IMR-90 (cell line): ENCODE measurements at regions not wholly inside any gene's neighbourhood (a gene's known extent, or its start where the extent isn't known, plus 50 kb on each side); places are given as distances from the start of the nearest gene placed in this dataset.

Experiments
- ATAC-seq: fragments of 200-7000 bp; cut with Tn5 transposase; 2 replicates; pipeline ENCODE4 v1.9.1; 2020; ENCODE audit warnings: low read depth, mild to moderate bottlenecking, moderate library complexity
- BruUV-seq: library from RNA; stranded (reverse); fragments of 400-500 nt; replicated peaks from 2 replicates; lab custom pipeline; 2021; lab: Mats Ljungman, UMichigan
- CTCF ChIA-PET: fragments of 300-600 bp; formaldehyde crosslinking; extraction: SDS; loops from one replicate; lab custom pipeline; 2021; ENCODE audit warnings: antibody characterized with exemption; lab: Yijun Ruan, JAX
- POLR2A ChIA-PET: fragments of 300-600 bp; sonication (Branson Sonifier 250); formaldehyde crosslinking; loops from one replicate; lab custom pipeline; 2022; ENCODE audit warnings: antibody characterized with exemption; ENCODE audit not compliant: unreplicated experiment; lab: Charles Lee
- DNase-seq: peaks from one replicate; pipeline ENCODE4 v3.0.0; 2013
- H2AFZ ChIP-seq: replicated peaks from 2 replicates; pipeline ENCODE3; 2013; ENCODE audit warnings: low read length, mild to moderate bottlenecking; ENCODE audit not compliant: poor library complexity
- H2AK5ac ChIP-seq: 2 replicates; pipeline ENCODE4 v1.6.1; 2013; ENCODE audit warnings: low read depth, low read length, inconsistent platforms
- H2AK9ac ChIP-seq: replicated peaks from 2 replicates; pipeline ENCODE3; 2013; ENCODE audit warnings: mild to moderate bottlenecking, low read depth, low read length, moderate library complexity; ENCODE audit not compliant: poor library complexity
- H2BK120ac ChIP-seq: 2 replicates; pipeline ENCODE4 v1.6.1; 2013; ENCODE audit warnings: low read depth, low read length, inconsistent platforms
- H2BK15ac ChIP-seq: 3 replicates; pipeline ENCODE4 v1.6.1; 2013; ENCODE audit warnings: low read depth, low read length, inconsistent platforms
- H2BK20ac ChIP-seq: 2 replicates; pipeline ENCODE4 v1.6.1; 2013; ENCODE audit warnings: low read depth, mild to moderate bottlenecking, inconsistent platforms, low read length, moderate library complexity
- H2BK5ac ChIP-seq: 2 replicates; pipeline ENCODE4 v1.6.1; 2013; ENCODE audit warnings: mild to moderate bottlenecking, low read depth, low read length, inconsistent platforms; ENCODE audit not compliant: poor library complexity, severe bottlenecking
- H3K14ac ChIP-seq: replicated peaks from 2 replicates; pipeline ENCODE4 v1.6.1; 2013; ENCODE audit warnings: low read depth, low read length, inconsistent platforms
- H3K18ac ChIP-seq: 2 replicates; pipeline ENCODE4 v1.6.1; 2013; ENCODE audit warnings: low read depth, low read length, control low read depth
- H3K23ac ChIP-seq: 2 replicates; pipeline ENCODE4 v1.6.1; 2013; ENCODE audit warnings: low read depth, low read length, inconsistent platforms
- H3K27ac ChIP-seq: 2 replicates; pipeline ENCODE4 v1.5.1; 2013; ENCODE audit warnings: mild to moderate bottlenecking, control low read depth, low read length; ENCODE audit not compliant: insufficient read depth
- H3K27me3 ChIP-seq: 2 replicates; pipeline ENCODE4 v1.6.1; 2013; ENCODE audit warnings: low read length; ENCODE audit not compliant: control insufficient read depth, insufficient read depth
- H3K36me3 ChIP-seq: 2 replicates; pipeline ENCODE4 v1.6.1; 2013; ENCODE audit warnings: low read length, mixed read lengths; ENCODE audit not compliant: control insufficient read depth, insufficient read depth
- H3K4ac ChIP-seq: 2 replicates; pipeline ENCODE4 v1.6.1; 2013; ENCODE audit warnings: low read depth, low read length, inconsistent platforms
- H3K4me1 ChIP-seq: 2 replicates; pipeline ENCODE4 v1.6.1; 2013; ENCODE audit warnings: low read length, mixed read lengths; ENCODE audit not compliant: control insufficient read depth, insufficient read depth
- H3K4me2 ChIP-seq: 2 replicates; pipeline ENCODE4 v1.6.1; 2013; ENCODE audit warnings: low read depth, mild to moderate bottlenecking, control low read depth, low read length, moderate library complexity
- H3K4me3 ChIP-seq: 2 replicates; pipeline ENCODE4 v1.5.1; 2013; ENCODE audit warnings: low read depth, mild to moderate bottlenecking, control low read depth, low read length, moderate library complexity; ENCODE audit not compliant: insufficient read depth
- H3K56ac ChIP-seq: 2 replicates; pipeline ENCODE4 v1.6.1; 2013; ENCODE audit warnings: low read length, inconsistent platforms; ENCODE audit not compliant: insufficient read depth; ENCODE audit errors: extremely low read depth
- H3K79me1 ChIP-seq, 2 experiments: 2 replicates each; pipeline ENCODE4 v1.6.1; 2013; ENCODE audit warnings: low read length in 2 of 2, inconsistent platforms in 1 of 2, low read depth in 1 of 2
- H3K9ac ChIP-seq: 2 replicates; pipeline ENCODE4 v1.6.1; 2013; ENCODE audit warnings: low read depth, low read length, control low read depth
- H3K9me1 ChIP-seq: 2 replicates; pipeline ENCODE4 v1.6.1; 2013; ENCODE audit warnings: low read length, inconsistent platforms; ENCODE audit not compliant: insufficient read depth
- H3K9me3 ChIP-seq: 2 replicates; pipeline ENCODE4 v1.6.1; 2013; ENCODE audit warnings: low read length; ENCODE audit not compliant: control insufficient read depth, insufficient read depth
- H4K20me1 ChIP-seq: 2 replicates; pipeline ENCODE4 v1.6.1; 2013; ENCODE audit warnings: low read length, inconsistent platforms; ENCODE audit not compliant: insufficient read depth
- H4K5ac ChIP-seq: 2 replicates; pipeline ENCODE4 v1.6.1; 2013; ENCODE audit warnings: mild to moderate bottlenecking, low read depth, low read length, control low read depth
- H4K8ac ChIP-seq, 2 experiments: 2 replicates each; pipeline ENCODE4 v1.6.1; 2013; ENCODE audit warnings: low read depth in 2 of 2, low read length in 2 of 2, control low read depth in 1 of 2, inconsistent platforms in 1 of 2
- H4K91ac ChIP-seq: 2 replicates; pipeline ENCODE4 v1.6.1; 2013; ENCODE audit warnings: low read depth, low read length, inconsistent platforms; ENCODE audit not compliant: insufficient read depth
- BHLHE40 ChIP-seq: fragments of 150-350 bp; IDR thresholded peaks from 2 replicates; pipeline ENCODE4 v1.6.1; 2016; ENCODE audit warnings: mild to moderate bottlenecking, low read depth, low read length
- WGBS, 2 experiments: methylation state at CpG; one replicate each; pipeline versions ENCODE4 v1.1.5 to v1.1.7; 2013; ENCODE audit warnings: missing lambda C conversion rate in 2 of 2; ENCODE audit not compliant: insufficient read length in 1 of 2; ENCODE audit errors: extremely low coverage in 2 of 2; 5-methylcytosine and 5-hydroxymethylcytosine counted together
- dilution Hi-C: fragments of 300-500 bp; cut with HindIII; formaldehyde crosslinking; loops from one replicate; pipeline ENCODE4 v1.14.3; 2018; ENCODE audit warnings: low sequenced_read_pairs; ENCODE audit not compliant: unreplicated experiment
- in situ Hi-C: fragments of 300-500 bp; cut with MboI; formaldehyde crosslinking; loops from 3 replicates; pipeline ENCODE4 v1.14.3; 2019; ENCODE audit warnings: low sequenced_read_pairs, inconsistent platforms, mixed read lengths
- intact Hi-C: fragments of 100-400 bp; cut with micrococcal nuclease; formaldehyde crosslinking; loops from 2 replicates; pipeline ENCODE4 v1.10.0; 2022

DNA sequence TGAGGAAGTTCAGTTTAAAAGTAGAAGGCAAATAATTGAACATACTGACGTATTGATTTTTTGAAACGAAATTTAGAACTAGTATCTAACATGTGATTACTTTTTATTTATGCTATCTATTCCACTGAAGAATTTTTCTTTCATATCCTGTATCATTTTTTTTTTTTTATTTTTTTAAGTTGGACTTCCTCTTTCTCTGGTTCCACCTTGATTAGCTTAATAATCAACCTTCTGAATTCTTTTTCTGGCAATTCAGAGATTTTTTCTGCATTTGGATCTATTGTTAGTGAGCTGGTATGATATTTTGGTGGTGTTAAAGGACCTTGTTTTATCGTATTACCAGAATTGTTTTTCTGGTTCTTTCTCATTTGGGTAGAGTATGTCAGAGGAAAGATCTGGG is 411.2 kb downstream of the SOX11 start:
- CTCF ChIA-PET, result no interaction called here

More for the DNA sequence above, 411.2 kb downstream of the SOX11 start:
- no peaks in the 10 kb centered on the region for H3K4me1 ChIP-seq
- no peak overlapping the region for H2BK15ac ChIP-seq
- H3K9me1 ChIP-seq, result no peaks in the 10 kb centered on the region
- no peak overlapping the region for H4K91ac ChIP-seq
- no peak overlapping the region for H3K27ac ChIP-seq
- no peak overlapping the region for H3K4me2 ChIP-seq
- no peak overlapping the region for H2AK5ac ChIP-seq
- 0 out of 2 replicates have a peak, but pooled peaks cover 2% of the 10 kb centered on the region for H3K9me3 ChIP-seq
- dilution Hi-C loops, result no loop called here
- POLR2A ChIA-PET, result no interaction called here
- no CpG with 5 or more reads among the region's 3 CpGs for WGBS, 2 experiments
- H3K27me3 ChIP-seq, result no peaks in the 10 kb centered on the region
- no peaks in the 10 kb centered on the region for H3K36me3 ChIP-seq
- H3K18ac ChIP-seq, result no peak overlapping the region
- H3K9ac ChIP-seq, result no peak overlapping the region
- no TSS peak for BruUV-seq
- no peak overlapping the region for H3K56ac ChIP-seq
- in situ Hi-C loops, result no loop called here
- no peak for TF ChIP-seq BHLHE40
- H3K4me3 ChIP-seq, result no peak overlapping the region
- no peak overlapping the region for H2BK5ac ChIP-seq
- intact Hi-C loops, result no loop called here
- no peak overlapping the region for H3K23ac ChIP-seq
- H3K4ac ChIP-seq, result no peak overlapping the region
- no peak overlapping the region for H2BK120ac ChIP-seq
- H2BK20ac ChIP-seq, result no peak overlapping the region
- DNase-seq, result no peak
- no peak overlapping the region for H2AFZ ChIP-seq
- H3K14ac ChIP-seq, result no peak overlapping the region
- no peaks in the 10 kb centered on the region for H4K20me1 ChIP-seq
- no peak overlapping the region for H4K5ac ChIP-seq
- no peak overlapping the region for H2AK9ac ChIP-seq
- no peak for ATAC-seq
- H3K79me1 ChIP-seq, result no peaks in the 10 kb centered on the region
- H4K8ac ChIP-seq, result no peak overlapping the region
